Epithelial cell of esophagus (primary cell): ENCODE measurements at regions not wholly inside any gene's neighbourhood (a gene's known extent, or its start where the extent isn't known, plus 50 kb on each side); places are given as distances from the start of the nearest gene placed in this dataset.

Experiments used
- DNase-seq: peaks from one replicate; pipeline ENCODE4 v3.0.0; 2010; ENCODE audit warnings: low read depth
- H3K4me3 ChIP-seq: 2 replicates; pipeline ENCODE4 v1.5.1; 2011; ENCODE audit warnings: mild to moderate bottlenecking, low read length, control low read depth
- TF ChIP-seq, protein P1 (sequence below): IDR thresholded peaks from 2 replicates; pipeline ENCODE4 v1.5.1; 2011; ENCODE audit warnings: low read depth, mild to moderate bottlenecking, low read length, control low read depth, inconsistent platforms; ENCODE audit not compliant: insufficient read depth; ENCODE audit errors: missing control alignments

DNA sequence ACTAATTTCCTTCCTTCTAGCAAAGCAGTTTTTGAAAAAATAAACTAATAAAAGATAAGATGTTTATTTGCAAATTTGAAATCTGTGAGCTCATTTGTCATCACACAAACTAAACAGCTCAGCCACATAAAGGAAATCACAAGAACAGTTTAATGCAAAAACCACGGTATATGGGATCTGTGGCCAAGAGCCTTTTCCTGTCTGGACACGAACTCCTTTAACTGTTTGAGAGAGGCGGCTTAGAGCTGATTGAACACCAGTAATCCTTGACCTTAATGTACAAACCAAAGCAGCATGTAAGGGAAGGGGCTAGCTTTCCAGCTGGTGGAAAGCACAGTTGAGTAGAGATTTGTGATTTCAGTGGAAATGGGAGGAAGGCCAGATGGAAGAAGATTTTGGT lies 66.3 kb upstream of the SPINK5 start:
- H3K4me3 ChIP-seq, result no peak overlapping the region
- TF ChIP-seq, protein P1, sequence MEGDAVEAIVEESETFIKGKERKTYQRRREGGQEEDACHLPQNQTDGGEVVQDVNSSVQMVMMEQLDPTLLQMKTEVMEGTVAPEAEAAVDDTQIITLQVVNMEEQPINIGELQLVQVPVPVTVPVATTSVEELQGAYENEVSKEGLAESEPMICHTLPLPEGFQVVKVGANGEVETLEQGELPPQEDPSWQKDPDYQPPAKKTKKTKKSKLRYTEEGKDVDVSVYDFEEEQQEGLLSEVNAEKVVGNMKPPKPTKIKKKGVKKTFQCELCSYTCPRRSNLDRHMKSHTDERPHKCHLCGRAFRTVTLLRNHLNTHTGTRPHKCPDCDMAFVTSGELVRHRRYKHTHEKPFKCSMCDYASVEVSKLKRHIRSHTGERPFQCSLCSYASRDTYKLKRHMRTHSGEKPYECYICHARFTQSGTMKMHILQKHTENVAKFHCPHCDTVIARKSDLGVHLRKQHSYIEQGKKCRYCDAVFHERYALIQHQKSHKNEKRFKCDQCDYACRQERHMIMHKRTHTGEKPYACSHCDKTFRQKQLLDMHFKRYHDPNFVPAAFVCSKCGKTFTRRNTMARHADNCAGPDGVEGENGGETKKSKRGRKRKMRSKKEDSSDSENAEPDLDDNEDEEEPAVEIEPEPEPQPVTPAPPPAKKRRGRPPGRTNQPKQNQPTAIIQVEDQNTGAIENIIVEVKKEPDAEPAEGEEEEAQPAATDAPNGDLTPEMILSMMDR, result no peak
- DNase-seq, result no peak

DNA sequence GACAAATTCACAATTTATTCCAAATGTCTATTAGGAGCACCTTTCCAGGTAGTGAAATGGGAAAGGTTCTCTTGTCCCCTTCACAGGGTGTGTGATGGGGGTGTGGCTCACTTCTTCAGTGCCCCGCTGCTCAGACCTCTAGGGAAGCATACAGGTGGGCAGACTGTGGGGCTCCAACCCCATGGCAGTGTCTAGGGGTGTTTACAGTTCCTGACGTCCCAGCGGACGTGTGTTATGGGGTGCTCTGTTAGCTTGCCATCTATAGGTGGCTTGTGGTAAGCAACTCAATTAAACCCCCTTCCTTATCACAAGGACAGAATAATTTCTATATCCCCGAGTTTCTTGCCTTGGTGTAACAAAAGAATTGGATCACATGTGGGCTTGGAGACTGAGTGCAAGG lies 67.4 kb upstream of the SPINK5 start:
- TF ChIP-seq, protein P1, result no peak
- no peak overlapping the region for H3K4me3 ChIP-seq
- DNase-seq, result no peak

DNA sequence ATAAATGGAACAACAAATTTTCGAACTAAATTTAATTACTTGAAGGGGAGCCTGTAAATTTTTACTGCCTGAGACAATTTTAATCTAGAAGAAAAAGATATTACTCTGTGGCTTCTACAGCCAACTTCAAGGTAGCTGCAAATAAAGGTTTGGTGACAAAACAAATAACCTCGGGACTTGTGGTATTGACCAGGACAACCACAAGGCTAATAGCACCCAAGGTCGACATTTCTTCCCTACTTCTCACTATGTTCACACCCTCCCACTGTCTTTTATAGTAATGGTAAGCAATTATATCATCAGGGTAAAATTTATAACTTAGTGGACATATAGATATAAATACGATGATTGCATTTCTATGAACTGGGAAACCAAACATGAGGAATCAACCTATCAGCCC lies 67.9 kb upstream of the SPINK5 start:
- TF ChIP-seq, protein P1, result no peak
- H3K4me3 ChIP-seq, result no peak overlapping the region
- DNase-seq, result no peak

DNA sequence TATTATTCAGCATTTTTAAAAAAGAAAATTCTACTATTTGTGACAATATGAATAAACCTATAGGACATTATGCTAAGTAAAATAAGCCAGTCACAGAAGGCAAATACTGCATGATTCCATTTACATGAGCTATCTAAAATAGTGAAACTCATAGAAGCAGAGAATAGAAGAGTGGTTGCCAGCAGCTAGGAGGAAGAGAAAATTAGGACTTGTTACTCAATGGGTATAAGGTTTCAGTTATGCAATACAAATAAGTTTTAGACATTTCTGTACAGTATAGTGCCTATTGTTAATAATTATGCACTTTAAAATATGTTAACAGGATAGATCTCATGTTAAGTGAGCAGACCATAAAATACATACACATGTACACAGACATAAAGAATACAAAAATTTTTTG lies 73.8 kb upstream of the SPINK5 start:
- H3K4me3 ChIP-seq, result no peak overlapping the region
- TF ChIP-seq, protein P1, result no peak
- peak; percentile 55 for DNase-seq

DNA sequence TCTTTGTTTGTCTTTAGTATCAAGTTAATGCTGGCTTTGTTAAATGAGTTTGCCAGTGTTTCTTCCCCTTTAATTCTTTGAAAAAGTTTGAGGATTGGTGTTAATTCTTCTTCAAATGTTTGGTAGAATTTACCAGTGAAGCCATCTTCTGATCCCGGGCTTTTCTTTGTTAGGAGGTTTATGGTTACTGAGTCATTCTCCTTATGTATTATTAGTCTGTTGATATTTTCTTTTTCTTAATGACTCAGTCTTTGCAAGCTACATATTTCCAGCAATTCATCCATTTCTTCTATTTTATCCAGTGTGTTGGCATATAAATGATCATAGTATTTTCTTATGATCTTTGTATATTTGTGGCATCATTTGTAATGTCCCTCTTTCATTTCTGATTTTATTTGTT lies 74.5 kb upstream of the SPINK5 start:
- H3K4me3 ChIP-seq, result no peak overlapping the region
- TF ChIP-seq, protein P1, result no peak
- DNase-seq, result peak; percentile 36

DNA sequence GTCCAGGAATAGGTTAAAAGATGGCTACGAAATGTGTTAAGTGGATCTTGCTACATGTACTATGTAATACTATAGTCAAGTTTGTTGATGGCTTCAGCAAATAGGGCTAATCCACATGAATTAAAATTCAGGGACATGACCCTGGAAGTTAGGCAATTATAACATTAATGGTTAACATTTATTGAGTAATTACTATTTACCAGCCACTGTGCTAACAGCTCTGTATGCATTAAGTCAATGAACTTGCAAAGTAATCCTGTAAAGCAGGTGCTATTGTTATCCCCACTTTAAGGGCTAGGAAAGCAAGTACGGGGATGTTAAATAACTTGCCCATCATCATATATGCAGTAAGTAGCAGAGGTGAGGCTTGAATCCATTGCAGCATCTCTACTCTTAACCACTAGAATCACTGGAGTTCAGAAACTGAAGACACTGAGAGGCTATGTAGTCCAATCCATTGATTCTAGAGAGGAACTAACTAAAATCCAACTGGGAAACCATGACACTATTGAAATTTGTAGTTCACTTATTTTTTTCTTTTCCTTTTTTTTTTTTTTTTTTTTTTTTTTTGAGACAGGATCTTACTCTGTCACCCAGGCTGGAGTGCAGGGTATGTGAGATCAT lies 77.5 kb upstream of the SPINK5 start:
- H3K4me3 ChIP-seq, result no peak overlapping the region
- no peak for DNase-seq
- TF ChIP-seq, protein P1, result no peak

DNA sequence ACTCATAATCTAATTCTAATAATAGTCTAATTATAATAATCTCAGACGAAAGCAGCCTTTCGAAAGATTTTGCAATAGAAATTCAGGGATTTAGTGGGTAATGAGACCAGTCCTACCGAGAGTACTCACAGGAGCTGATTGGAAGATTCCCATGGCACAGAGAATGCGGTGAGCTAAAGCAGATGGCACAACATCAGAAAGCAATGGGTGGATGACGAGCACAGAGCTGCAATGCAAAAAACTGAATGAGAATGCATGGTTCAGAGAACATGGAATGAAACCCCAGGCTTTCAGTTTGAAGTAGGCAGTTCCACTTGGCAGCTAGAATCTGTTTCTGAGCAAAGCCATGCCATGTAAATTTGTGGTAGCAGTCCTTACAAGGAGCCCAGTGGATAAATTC lies 78.2 kb upstream of the SPINK5 start:
- H3K4me3 ChIP-seq, result no peak overlapping the region
- TF ChIP-seq, protein P1, result no peak
- DNase-seq, result no peak
